Neural progenitor cell (in vitro differentiated cells): ENCODE measurements at regions not wholly inside any gene's neighbourhood (a gene's known extent, or its start where the extent isn't known, plus 50 kb on each side); places are given as distances from the start of the nearest gene placed in this dataset.

ENCODE experiments used
- CTCF ChIP-seq: fragments of 200-600 bp; sonication (generic); IDR thresholded peaks from 2 replicates; pipeline ENCODE4 v1.5.1; 2017; ENCODE audit warnings: antibody characterized with exemption, mild to moderate bottlenecking
- EZH2 ChIP-seq: fragments of 200-600 bp; sonication (generic); IDR thresholded peaks from 2 replicates; pipeline ENCODE4 v1.6.1; 2017; ENCODE audit warnings: antibody characterized with exemption, mild to moderate bottlenecking, moderate library complexity
- EZH2phosphoT487 ChIP-seq: fragments of 200-600 bp; sonication (generic); IDR thresholded peaks from 2 replicates; pipeline ENCODE4 v1.6.1; 2017; ENCODE audit warnings: antibody characterized with exemption

GRCh38 chr2:15689654-15690053, 98.0 kb downstream of the DDX1 start:
- TF ChIP-seq CTCF (no peak), EZH2 (no peak), EZH2phosphoT487 (no peak)
